IPS-18a (cell line): ENCODE measurements at regions not wholly inside any gene's neighbourhood (a gene's known extent, or its start where the extent isn't known, plus 50 kb on each side); places are given as distances from the start of the nearest gene placed in this dataset.

Experiments
- H3K27ac ChIP-seq: one replicate; pipeline ENCODE4 v1.5.1; 2013; ENCODE audit warnings: low read length
- H3K27me3 ChIP-seq: one replicate; pipeline ENCODE4 v1.6.1; 2013; ENCODE audit warnings: mild to moderate bottlenecking, low read length; ENCODE audit not compliant: control insufficient read depth, insufficient read depth
- H3K36me3 ChIP-seq: one replicate; pipeline ENCODE4 v1.6.1; 2013; ENCODE audit warnings: low read depth, low read length; ENCODE audit not compliant: control insufficient read depth
- H3K4me1 ChIP-seq: one replicate; pipeline ENCODE4 v1.6.1; 2013; ENCODE audit warnings: low read depth, low read length; ENCODE audit not compliant: control insufficient read depth
- H3K4me3 ChIP-seq: one replicate; pipeline ENCODE4 v1.5.1; 2013; ENCODE audit warnings: low read length
- H3K9ac ChIP-seq: one replicate; pipeline ENCODE4 v1.6.1; 2013; ENCODE audit warnings: mild to moderate bottlenecking, low read length, moderate library complexity
- H3K9me3 ChIP-seq: one replicate; pipeline ENCODE4 v1.6.1; 2013; ENCODE audit warnings: low read depth, low read length; ENCODE audit not compliant: control insufficient read depth

GRCh38 chr13:21228738-21229137 is 52.3 kb downstream of the MRPL57 start:
- Histone ChIP-seq H3K4me3 (no peak overlapping the region), H3K9me3 (no peaks in the 10 kb centered on the region), H3K4me1 (no peaks in the 10 kb centered on the region), H3K36me3 (no peaks in the 10 kb centered on the region), H3K9ac (no peak overlapping the region), H3K27me3 (no peaks in the 10 kb centered on the region), H3K27ac (no peak overlapping the region)

- Histone ChIP-seq H3K9ac (no peak overlapping the region), H3K27me3 (no peaks in the 10 kb centered on the region), H3K4me1 (no peaks in the 10 kb centered on the region), H3K27ac (no peak overlapping the region), H3K36me3 (no peaks in the 10 kb centered on the region), H3K9me3 (no peaks in the 10 kb centered on the region), H3K4me3 (no peak overlapping the region)
Observed at GRCh38 chr13:21229241-21230024, 53.0 kb downstream of the MRPL57 start.

- Histone ChIP-seq H3K27me3 (no peaks in the 10 kb centered on the region), H3K9me3 (no peaks in the 10 kb centered on the region), H3K9ac (no peak overlapping the region), H3K36me3 (no peaks in the 10 kb centered on the region), H3K27ac (no peak overlapping the region), H3K4me1 (no peaks in the 10 kb centered on the region), H3K4me3 (no peak overlapping the region)
Observed at GRCh38 chr13:21230516-21230915, 54.1 kb downstream of the MRPL57 start.

- H3K27ac ChIP-seq, result no peak overlapping the region
- H3K36me3 ChIP-seq, result no peaks in the 10 kb centered on the region
- H3K4me3 ChIP-seq, result no peak overlapping the region
- H3K9ac ChIP-seq, result no peak overlapping the region
- no peaks in the 10 kb centered on the region for H3K4me1 ChIP-seq
- H3K27me3 ChIP-seq, result no peaks in the 10 kb centered on the region
- H3K9me3 ChIP-seq, result no peaks in the 10 kb centered on the region
Observed at GRCh38 chr13:21231426-21231940, 55.0 kb downstream of the MRPL57 start.

- no peak overlapping the region for H3K4me3 ChIP-seq
- no peaks in the 10 kb centered on the region for H3K9me3 ChIP-seq
- H3K9ac ChIP-seq, result no peak overlapping the region
- H3K27me3 ChIP-seq, result no peaks in the 10 kb centered on the region
- H3K4me1 ChIP-seq, result no peaks in the 10 kb centered on the region
- H3K36me3 ChIP-seq, result no peaks in the 10 kb centered on the region
- H3K27ac ChIP-seq, result no peak overlapping the region
Observed at GRCh38 chr13:21232196-21232595, 55.7 kb downstream of the MRPL57 start.

- Histone ChIP-seq H3K27ac (no peak overlapping the region), H3K4me1 (no peaks in the 10 kb centered on the region), H3K36me3 (no peaks in the 10 kb centered on the region), H3K4me3 (no peak overlapping the region), H3K9me3 (no peaks in the 10 kb centered on the region), H3K9ac (no peak overlapping the region), H3K27me3 (no peaks in the 10 kb centered on the region)
Observed at GRCh38 chr13:21232599-21232998, 56.1 kb downstream of the MRPL57 start.

GRCh38 chr13:21233086-21233485 is 56.6 kb downstream of the MRPL57 start:
- H3K4me3 ChIP-seq, result no peak overlapping the region
- no peaks in the 10 kb centered on the region for H3K27me3 ChIP-seq
- no peaks in the 10 kb centered on the region for H3K36me3 ChIP-seq
- no peaks in the 10 kb centered on the region for H3K4me1 ChIP-seq
- H3K9me3 ChIP-seq, result no peaks in the 10 kb centered on the region
- no peak overlapping the region for H3K27ac ChIP-seq
- H3K9ac ChIP-seq, result no peak overlapping the region

GRCh38 chr13:21234526-21234925 is 58.1 kb downstream of the MRPL57 start:
- Histone ChIP-seq H3K27ac (no peak overlapping the region), H3K4me3 (no peak overlapping the region), H3K9me3 (no peaks in the 10 kb centered on the region), H3K4me1 (no peaks in the 10 kb centered on the region), H3K27me3 (no peaks in the 10 kb centered on the region), H3K9ac (no peak overlapping the region), H3K36me3 (no peaks in the 10 kb centered on the region)

GRCh38 chr13:21235174-21235573 is 58.7 kb downstream of the MRPL57 start:
- no peak overlapping the region for H3K27ac ChIP-seq

GRCh38 chr13:21237081-21237480 is 60.6 kb downstream of the MRPL57 start:
- Histone ChIP-seq H3K4me1 (no peaks in the 10 kb centered on the region), H3K27ac (no peak overlapping the region)

More at GRCh38 chr13:21235174-21235573, 58.7 kb downstream of the MRPL57 start:
- no peaks in the 10 kb centered on the region for H3K4me1 ChIP-seq
- no peaks in the 10 kb centered on the region for H3K9me3 ChIP-seq
- H3K27me3 ChIP-seq, result no peaks in the 10 kb centered on the region
- H3K9ac ChIP-seq, result no peak overlapping the region
- no peaks in the 10 kb centered on the region for H3K36me3 ChIP-seq
- no peak overlapping the region for H3K4me3 ChIP-seq

GRCh38 chr13:21238267-21238666 is 61.8 kb downstream of the MRPL57 start:
- no peaks in the 10 kb centered on the region for H3K36me3 ChIP-seq
- no peaks in the 10 kb centered on the region for H3K27me3 ChIP-seq
- no peak overlapping the region for H3K27ac ChIP-seq
- H3K9ac ChIP-seq, result no peak overlapping the region
- no peaks in the 10 kb centered on the region for H3K4me1 ChIP-seq
- no peaks in the 10 kb centered on the region for H3K9me3 ChIP-seq
- H3K4me3 ChIP-seq, result no peak overlapping the region

More at GRCh38 chr13:21237081-21237480, 60.6 kb downstream of the MRPL57 start:
- Histone ChIP-seq H3K4me3 (no peak overlapping the region), H3K9ac (no peak overlapping the region), H3K27me3 (no peaks in the 10 kb centered on the region), H3K36me3 (no peaks in the 10 kb centered on the region), H3K9me3 (no peaks in the 10 kb centered on the region)

- Histone ChIP-seq H3K27me3 (no peaks in the 10 kb centered on the region), H3K27ac (no peak overlapping the region), H3K9ac (no peak overlapping the region), H3K4me1 (no peaks in the 10 kb centered on the region), H3K9me3 (no peaks in the 10 kb centered on the region), H3K36me3 (no peaks in the 10 kb centered on the region), H3K4me3 (no peak overlapping the region)
Observed at GRCh38 chr13:21240586-21240985, 64.1 kb downstream of the MRPL57 start.
